Hepatocyte (in vitro differentiated cells): ENCODE measurements at regions not wholly inside any gene's neighbourhood (a gene's known extent, or its start where the extent isn't known, plus 50 kb on each side); places are given as distances from the start of the nearest gene placed in this dataset.
"Not testable (repeated sequence)": the region's sequence is repeated elsewhere in the genome, so short reads cannot be mapped to it uniquely, and the experiment has no call there.

Experiments
- CTCF ChIP-seq: fragments of 200-600 bp; sonication (generic); IDR thresholded peaks from 2 replicates; pipeline ENCODE4 v1.5.1; 2016; ENCODE audit warnings: antibody characterized with exemption, mild to moderate bottlenecking; ENCODE audit not compliant: poor library complexity
- EZH2phosphoT487 ChIP-seq: fragments of 200-600 bp; sonication (generic); IDR thresholded peaks from one replicate; pipeline ENCODE4 v1.6.1; 2018; ENCODE audit warnings: antibody characterized with exemption, mild to moderate bottlenecking, low read depth, moderate library complexity; ENCODE audit not compliant: unreplicated experiment, severe bottlenecking

GRCh38 chr4:127515259-127515658, 117.5 kb upstream of the INTU start:
- not testable (repeated sequence) for TF ChIP-seq CTCF, EZH2phosphoT487
